ENCODE measurements at regions not wholly inside any gene's neighbourhood (a gene's known extent, or its start where the extent isn't known, plus 50 kb on each side); places are given as distances from the start of the nearest gene placed in this dataset.

GRCh38 chr2:111633189-111633588 lies 250.8 kb downstream of the ANAPC1 start:
- no peak for DNase-seq

- DNase-seq = no peak
Observed at GRCh38 chr2:111633643-111634042, 250.3 kb downstream of the ANAPC1 start.

- peak; percentile 80 for DNase-seq
Observed at GRCh38 chr2:111634050-111634794, 249.8 kb downstream of the ANAPC1 start.

GRCh38 chr2:111634995-111635538 lies 248.9 kb downstream of the ANAPC1 start:
- DNase-seq = no peak

- no peak for DNase-seq
Observed at GRCh38 chr2:111636905-111637304, 247.1 kb downstream of the ANAPC1 start.

- no peak for DNase-seq
Observed at GRCh38 chr2:111638274-111638877, 245.6 kb downstream of the ANAPC1 start.

- DNase-seq = no peak
Observed at GRCh38 chr2:111640480-111640879, 243.5 kb downstream of the ANAPC1 start.

- peak; percentile 62 for DNase-seq
Observed at GRCh38 chr2:111642586-111643327, 241.2 kb downstream of the ANAPC1 start.

GRCh38 chr2:111643759-111644158 lies 240.2 kb downstream of the ANAPC1 start:
- no peak for DNase-seq

- no peak for DNase-seq
Observed at GRCh38 chr2:111647359-111647758, 236.6 kb downstream of the ANAPC1 start.

- DNase-seq = no peak
Observed at GRCh38 chr2:111652038-111652437, 232.0 kb downstream of the ANAPC1 start.

- no peak for DNase-seq
Observed at GRCh38 chr2:111652681-111653080, 231.3 kb downstream of the ANAPC1 start.

GRCh38 chr2:111653103-111653624 lies 230.8 kb downstream of the ANAPC1 start:
- DNase-seq = no peak

GRCh38 chr2:111653913-111654312 lies 230.1 kb downstream of the ANAPC1 start:
- DNase-seq = no peak

GRCh38 chr2:111654829-111655228 lies 229.2 kb downstream of the ANAPC1 start:
- no peak for DNase-seq

GRCh38 chr2:111656436-111656835 lies 227.6 kb downstream of the ANAPC1 start:
- no peak for DNase-seq

- no peak for DNase-seq
Observed at GRCh38 chr2:111656894-111657293, 227.1 kb downstream of the ANAPC1 start.

GRCh38 chr2:111657351-111657975 lies 226.5 kb downstream of the ANAPC1 start:
- no peak for DNase-seq

GRCh38 chr2:111659361-111660333 lies 224.3 kb downstream of the ANAPC1 start:
- peak; percentile 94 for DNase-seq

GRCh38 chr2:111660811-111661210 lies 223.2 kb downstream of the ANAPC1 start:
- no peak for DNase-seq

- no peak for DNase-seq
Observed at GRCh38 chr2:111661286-111661940, 222.6 kb downstream of the ANAPC1 start.

All from inflammatory macrophage treated with lipopolysaccharide for 4 hours (primary cell).